Keratinocyte (primary cell): ENCODE measurements at regions not wholly inside any gene's neighbourhood (a gene's known extent, or its start where the extent isn't known, plus 50 kb on each side); places are given as distances from the start of the nearest gene placed in this dataset.

Experiments used
- DNase-seq: peaks from one replicate; pipeline ENCODE4 v3.0.0-alpha.2; 2011; ENCODE audit warnings: low read depth, missing footprints, low spot score
- FAIRE-seq: peaks from 2 replicates; lab custom pipeline; 2011; peaks lifted over from hg19 to GRCh38; lab: Jason Lieb, UNC
- H2AFZ ChIP-seq: 2 replicates; pipeline ENCODE4 v1.6.0; 2012; ENCODE audit warnings: low read length, control low read depth, inconsistent platforms; ENCODE audit not compliant: control insufficient read depth
- H3K27ac ChIP-seq: 2 replicates; pipeline ENCODE4 v1.5.1; 2011; ENCODE audit warnings: low read length; ENCODE audit not compliant: control insufficient read depth, insufficient read depth
- H3K27me3 ChIP-seq: 3 replicates; pipeline ENCODE4 v1.6.0; 2011; ENCODE audit warnings: low read length; ENCODE audit not compliant: control insufficient read depth, insufficient read depth; ENCODE audit errors: extremely low read depth
- H3K36me3 ChIP-seq, 2 experiments: 2 replicates in 1 of 2; 3 replicates in 1 of 2; pipeline ENCODE4 v1.5.1; 2011; ENCODE audit warnings: low read length in 2 of 2, mild to moderate bottlenecking in 1 of 2; ENCODE audit not compliant: control insufficient read depth in 2 of 2, insufficient read depth in 2 of 2; ENCODE audit errors: extremely low read depth in 1 of 2
- H3K4me1 ChIP-seq: 3 replicates; pipeline ENCODE4 v1.5.1; 2011; ENCODE audit warnings: low read length; ENCODE audit not compliant: control insufficient read depth, insufficient read depth; ENCODE audit errors: extremely low read depth
- H3K4me2 ChIP-seq: 3 replicates; pipeline ENCODE4 v1.6.0; 2011; ENCODE audit warnings: low read depth, low read length; ENCODE audit not compliant: control insufficient read depth, insufficient read depth; ENCODE audit errors: extremely low read depth
- H3K4me3 ChIP-seq, 3 experiments: fragments of 200-600 bp in 1 of 3; sonication (generic) in 1 of 3; 2 replicates in 2 of 3; 3 replicates in 1 of 3; pipeline ENCODE4 v1.5.1; 2011 to 2016; ENCODE audit warnings: low read length in 3 of 3, mild to moderate bottlenecking in 3 of 3, control low read depth in 2 of 3, inconsistent platforms in 1 of 3, low read depth in 1 of 3, mixed read lengths in 1 of 3, mixed run types in 1 of 3, moderate library complexity in 1 of 3; ENCODE audit not compliant: control insufficient read depth in 2 of 3, insufficient read depth in 2 of 3; ENCODE audit errors: extremely low read depth in 1 of 3
- H3K79me2 ChIP-seq: 2 replicates; pipeline ENCODE4 v1.6.0; 2012; ENCODE audit warnings: low read length; ENCODE audit not compliant: control insufficient read depth, insufficient read depth
- H3K9ac ChIP-seq: 3 replicates; pipeline ENCODE4 v1.6.0; 2011; ENCODE audit warnings: low read length; ENCODE audit not compliant: control insufficient read depth, insufficient read depth; ENCODE audit errors: extremely low read depth
- H3K9me1 ChIP-seq: 3 replicates; pipeline ENCODE4 v1.6.0; 2011; ENCODE audit warnings: low read length; ENCODE audit not compliant: control insufficient read depth, insufficient read depth; ENCODE audit errors: extremely low read depth
- H3K9me3 ChIP-seq: 2 replicates; pipeline ENCODE4 v1.5.1; 2012; ENCODE audit warnings: low read depth, low read length; ENCODE audit not compliant: control insufficient read depth
- H4K20me1 ChIP-seq: 3 replicates; pipeline ENCODE4 v1.6.0; 2011; ENCODE audit warnings: low read length; ENCODE audit not compliant: control insufficient read depth, insufficient read depth; ENCODE audit errors: extremely low read depth
- CTCF ChIP-seq, 3 experiments: IDR thresholded peaks in 1 of 3; conservative IDR thresholded peaks in 1 of 3; optimal IDR thresholded peaks in 1 of 3; 2 replicates in 2 of 3; 3 replicates in 1 of 3; pipeline versions ENCODE3 to v1.5.1; 2011; ENCODE audit warnings: low read length in 3 of 3, mild to moderate bottlenecking in 3 of 3, moderate library complexity in 2 of 3, control low read depth in 1 of 3, inconsistent platforms in 1 of 3; ENCODE audit not compliant: insufficient read depth in 2 of 3; ENCODE audit errors: extremely low read depth in 1 of 3
- EZH2 ChIP-seq: IDR thresholded peaks from one replicate; pipeline ENCODE4 v1.6.1; 2012; ENCODE audit warnings: inconsistent platforms, mild to moderate bottlenecking, low read length, moderate library complexity
- dilution Hi-C: fragments of 300-500 bp; cut with MboI; formaldehyde crosslinking; loops from one replicate; pipeline ENCODE4 v1.7.0; 2020; ENCODE audit warnings: low sequenced_read_pairs; ENCODE audit not compliant: extremely low pct_ligation_motif_present

DNA sequence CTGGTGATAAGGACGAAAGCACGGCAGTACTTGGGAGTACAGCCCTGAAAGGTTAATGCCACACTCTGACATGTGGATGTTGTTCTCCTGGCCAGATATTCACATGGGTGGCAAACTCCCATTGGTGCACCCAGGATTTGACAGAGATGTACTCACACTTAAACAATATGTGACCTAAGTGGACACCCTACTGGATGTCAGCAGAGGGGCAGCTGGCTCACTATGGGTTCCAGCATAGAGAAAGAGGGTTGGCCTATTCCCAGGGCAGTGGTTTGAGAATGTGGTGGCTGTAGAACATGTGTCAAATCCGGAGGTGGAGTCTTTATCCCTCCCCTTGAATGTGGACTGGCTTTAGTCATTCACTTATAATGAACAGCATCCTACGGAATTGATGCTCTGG is 333.2 kb downstream of the DHX35 start:
- Histone ChIP-seq H3K4me2 (no peak overlapping the region), H3K36me3 (no peaks in the 10 kb centered on the region), H3K9ac (no peak overlapping the region), H3K9me1 (no peaks in the 10 kb centered on the region), H3K4me3 (no peak overlapping the region), H3K4me1 (no peaks in the 10 kb centered on the region), H2AFZ (no peak overlapping the region), H3K27ac (no peak overlapping the region), H3K9me3 (no peaks in the 10 kb centered on the region), H3K27me3 (no peaks in the 10 kb centered on the region), H4K20me1 (no peaks in the 10 kb centered on the region), H3K79me2 (no peaks in the 10 kb centered on the region)
- DNase-seq, result no peak
- TF ChIP-seq CTCF (optimal IDR thresholded peaks at IDR 0.05 in 1 of 3, IDR thresholded peaks at IDR 0.05 in 1 of 3, conservative IDR thresholded peaks at IDR 0.05 in 1 of 3; ENCODE audit: extremely low read depth in 1 of 3, insufficient read depth in 2 of 3, low read length in 3 of 3) (no peak), EZH2 (no peak)
- FAIRE-seq, result no peak
- dilution Hi-C loops, result no loop called here

- Histone ChIP-seq H3K9me1 (no peaks in the 10 kb centered on the region), H3K4me2 (no peak overlapping the region), H3K4me3 (no peak overlapping the region), H3K27ac (no peak overlapping the region), H3K27me3 (no peaks in the 10 kb centered on the region), H4K20me1 (no peaks in the 10 kb centered on the region), H3K4me1 (no peaks in the 10 kb centered on the region), H3K79me2 (no peaks in the 10 kb centered on the region), H3K36me3 (no peaks in the 10 kb centered on the region), H2AFZ (no peak overlapping the region), H3K9me3 (no peaks in the 10 kb centered on the region), H3K9ac (no peak overlapping the region)
- dilution Hi-C loops, result no loop called here
- DNase-seq, result no peak
- FAIRE-seq, result no peak
- no peak for TF ChIP-seq EZH2
These were observed 332.1 kb downstream of the DHX35 start for GRCh38 chr20:39294137-39294725.

DNA sequence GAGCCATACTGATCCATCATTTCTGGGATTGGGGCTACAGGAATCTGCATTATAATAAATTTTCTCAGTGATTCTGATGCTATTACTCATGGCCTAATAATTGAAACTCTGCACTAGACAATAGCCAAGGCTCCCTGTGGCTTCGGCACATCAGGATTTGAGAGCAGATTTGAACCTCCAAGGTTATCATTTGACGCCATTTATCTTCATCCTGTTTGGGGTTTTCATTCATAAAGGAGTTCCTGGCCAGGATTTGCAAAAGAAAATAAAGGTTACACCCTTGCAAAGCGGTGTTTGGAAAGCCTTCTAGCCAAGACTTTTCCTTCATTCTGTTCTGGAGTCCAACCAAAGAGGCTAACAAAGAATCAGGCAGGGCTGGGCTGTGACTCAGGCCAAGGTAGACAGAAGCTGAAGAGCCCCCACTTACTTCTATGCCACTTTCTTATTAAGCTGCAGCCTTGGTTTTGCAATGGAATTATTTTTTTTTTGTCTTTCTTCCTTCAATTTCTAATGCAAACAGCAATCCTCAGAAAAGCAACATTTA is 330.1 kb downstream of the DHX35 start:
- Histone ChIP-seq H3K9ac (no peak overlapping the region), H3K4me3 (no peak overlapping the region)
- no peak for FAIRE-seq

More for the DNA sequence above, 330.1 kb downstream of the DHX35 start:
- no peaks in the 10 kb centered on the region for H3K79me2 ChIP-seq
- TF ChIP-seq EZH2 (no peak), CTCF (optimal IDR thresholded peaks at IDR 0.05 in 1 of 3, IDR thresholded peaks at IDR 0.05 in 1 of 3, conservative IDR thresholded peaks at IDR 0.05 in 1 of 3; ENCODE audit: extremely low read depth in 1 of 3, insufficient read depth in 2 of 3, low read length in 3 of 3) (no peak)
- dilution Hi-C loops, result no loop called here
- no peaks in the 10 kb centered on the region for H3K36me3 ChIP-seq
- H3K27me3 ChIP-seq, result no peaks in the 10 kb centered on the region
- no peak overlapping the region for H3K4me2 ChIP-seq
- H3K9me1 ChIP-seq, result no peaks in the 10 kb centered on the region
- H3K4me1 ChIP-seq, result no peaks in the 10 kb centered on the region
- H3K27ac ChIP-seq, result no peak overlapping the region
- no peak overlapping the region for H2AFZ ChIP-seq
- no peaks in the 10 kb centered on the region for H3K9me3 ChIP-seq
- no peak for DNase-seq
- H4K20me1 ChIP-seq, result no peaks in the 10 kb centered on the region
